IMR-90 (cell line): ENCODE measurements at regions not wholly inside any gene's neighbourhood (a gene's known extent, or its start where the extent isn't known, plus 50 kb on each side); places are given as distances from the start of the nearest gene placed in this dataset.

ENCODE experiments used
- ATAC-seq: fragments of 200-7000 bp; cut with Tn5 transposase; 2 replicates; pipeline ENCODE4 v1.9.1; 2020; ENCODE audit warnings: low read depth, mild to moderate bottlenecking, moderate library complexity
- BruUV-seq: library from RNA; stranded (reverse); fragments of 400-500 nt; replicated peaks from 2 replicates; lab custom pipeline; 2021; lab: Mats Ljungman, UMichigan
- CTCF ChIA-PET: fragments of 300-600 bp; formaldehyde crosslinking; extraction: SDS; loops from one replicate; lab custom pipeline; 2021; ENCODE audit warnings: antibody characterized with exemption; lab: Yijun Ruan, JAX
- POLR2A ChIA-PET: fragments of 300-600 bp; sonication (Branson Sonifier 250); formaldehyde crosslinking; loops from one replicate; lab custom pipeline; 2022; ENCODE audit warnings: antibody characterized with exemption; ENCODE audit not compliant: unreplicated experiment; lab: Charles Lee
- DNase-seq: peaks from one replicate; pipeline ENCODE4 v3.0.0; 2013
- H2AFZ ChIP-seq: replicated peaks from 2 replicates; pipeline ENCODE3; 2013; ENCODE audit warnings: low read length, mild to moderate bottlenecking; ENCODE audit not compliant: poor library complexity
- H2AK5ac ChIP-seq: 2 replicates; pipeline ENCODE4 v1.6.1; 2013; ENCODE audit warnings: low read depth, low read length, inconsistent platforms
- H2AK9ac ChIP-seq: replicated peaks from 2 replicates; pipeline ENCODE3; 2013; ENCODE audit warnings: mild to moderate bottlenecking, low read depth, low read length, moderate library complexity; ENCODE audit not compliant: poor library complexity
- H2BK120ac ChIP-seq: 2 replicates; pipeline ENCODE4 v1.6.1; 2013; ENCODE audit warnings: low read depth, low read length, inconsistent platforms
- H2BK15ac ChIP-seq: 3 replicates; pipeline ENCODE4 v1.6.1; 2013; ENCODE audit warnings: low read depth, low read length, inconsistent platforms
- H2BK20ac ChIP-seq: 2 replicates; pipeline ENCODE4 v1.6.1; 2013; ENCODE audit warnings: low read depth, mild to moderate bottlenecking, inconsistent platforms, low read length, moderate library complexity
- H2BK5ac ChIP-seq: 2 replicates; pipeline ENCODE4 v1.6.1; 2013; ENCODE audit warnings: mild to moderate bottlenecking, low read depth, low read length, inconsistent platforms; ENCODE audit not compliant: poor library complexity, severe bottlenecking
- H3K14ac ChIP-seq: replicated peaks from 2 replicates; pipeline ENCODE4 v1.6.1; 2013; ENCODE audit warnings: low read depth, low read length, inconsistent platforms
- H3K18ac ChIP-seq: 2 replicates; pipeline ENCODE4 v1.6.1; 2013; ENCODE audit warnings: low read depth, low read length, control low read depth
- H3K23ac ChIP-seq: 2 replicates; pipeline ENCODE4 v1.6.1; 2013; ENCODE audit warnings: low read depth, low read length, inconsistent platforms
- H3K27ac ChIP-seq: 2 replicates; pipeline ENCODE4 v1.5.1; 2013; ENCODE audit warnings: mild to moderate bottlenecking, control low read depth, low read length; ENCODE audit not compliant: insufficient read depth
- H3K27me3 ChIP-seq: 2 replicates; pipeline ENCODE4 v1.6.1; 2013; ENCODE audit warnings: low read length; ENCODE audit not compliant: control insufficient read depth, insufficient read depth
- H3K36me3 ChIP-seq: 2 replicates; pipeline ENCODE4 v1.6.1; 2013; ENCODE audit warnings: low read length, mixed read lengths; ENCODE audit not compliant: control insufficient read depth, insufficient read depth
- H3K4ac ChIP-seq: 2 replicates; pipeline ENCODE4 v1.6.1; 2013; ENCODE audit warnings: low read depth, low read length, inconsistent platforms
- H3K4me1 ChIP-seq: 2 replicates; pipeline ENCODE4 v1.6.1; 2013; ENCODE audit warnings: low read length, mixed read lengths; ENCODE audit not compliant: control insufficient read depth, insufficient read depth
- H3K4me2 ChIP-seq: 2 replicates; pipeline ENCODE4 v1.6.1; 2013; ENCODE audit warnings: low read depth, mild to moderate bottlenecking, control low read depth, low read length, moderate library complexity
- H3K4me3 ChIP-seq: 2 replicates; pipeline ENCODE4 v1.5.1; 2013; ENCODE audit warnings: low read depth, mild to moderate bottlenecking, control low read depth, low read length, moderate library complexity; ENCODE audit not compliant: insufficient read depth
- H3K56ac ChIP-seq: 2 replicates; pipeline ENCODE4 v1.6.1; 2013; ENCODE audit warnings: low read length, inconsistent platforms; ENCODE audit not compliant: insufficient read depth; ENCODE audit errors: extremely low read depth
- H3K79me1 ChIP-seq, 2 experiments: 2 replicates each; pipeline ENCODE4 v1.6.1; 2013; ENCODE audit warnings: low read length in 2 of 2, inconsistent platforms in 1 of 2, low read depth in 1 of 2
- H3K9ac ChIP-seq: 2 replicates; pipeline ENCODE4 v1.6.1; 2013; ENCODE audit warnings: low read depth, low read length, control low read depth
- H3K9me1 ChIP-seq: 2 replicates; pipeline ENCODE4 v1.6.1; 2013; ENCODE audit warnings: low read length, inconsistent platforms; ENCODE audit not compliant: insufficient read depth
- H3K9me3 ChIP-seq: 2 replicates; pipeline ENCODE4 v1.6.1; 2013; ENCODE audit warnings: low read length; ENCODE audit not compliant: control insufficient read depth, insufficient read depth
- H4K20me1 ChIP-seq: 2 replicates; pipeline ENCODE4 v1.6.1; 2013; ENCODE audit warnings: low read length, inconsistent platforms; ENCODE audit not compliant: insufficient read depth
- H4K5ac ChIP-seq: 2 replicates; pipeline ENCODE4 v1.6.1; 2013; ENCODE audit warnings: mild to moderate bottlenecking, low read depth, low read length, control low read depth
- H4K8ac ChIP-seq, 2 experiments: 2 replicates each; pipeline ENCODE4 v1.6.1; 2013; ENCODE audit warnings: low read depth in 2 of 2, low read length in 2 of 2, control low read depth in 1 of 2, inconsistent platforms in 1 of 2
- H4K91ac ChIP-seq: 2 replicates; pipeline ENCODE4 v1.6.1; 2013; ENCODE audit warnings: low read depth, low read length, inconsistent platforms; ENCODE audit not compliant: insufficient read depth
- BHLHE40 ChIP-seq: fragments of 150-350 bp; IDR thresholded peaks from 2 replicates; pipeline ENCODE4 v1.6.1; 2016; ENCODE audit warnings: mild to moderate bottlenecking, low read depth, low read length
- CEBPB ChIP-seq: IDR thresholded peaks from 2 replicates; pipeline ENCODE4 v1.6.1; 2012; ENCODE audit warnings: low read depth, low read length, improper control_type of control experiment
- CHD1 ChIP-seq: IDR thresholded peaks from 2 replicates; pipeline ENCODE4 v1.6.1; 2012; ENCODE audit warnings: low read depth, low read length, improper control_type of control experiment
- MAFK ChIP-seq: IDR thresholded peaks from 2 replicates; pipeline ENCODE4 v1.6.1; 2012; ENCODE audit warnings: low read depth, low read length, improper control_type of control experiment
- MAZ ChIP-seq: IDR thresholded peaks from 2 replicates; pipeline ENCODE4 v1.6.1; 2012; ENCODE audit warnings: low read depth, mild to moderate bottlenecking, low read length, improper control_type of control experiment, moderate library complexity, borderline replicate concordance
- MXI1 ChIP-seq: IDR thresholded peaks from 2 replicates; pipeline ENCODE4 v1.6.1; 2012; ENCODE audit warnings: low read depth, mild to moderate bottlenecking, low read length, moderate library complexity, borderline replicate concordance
- NFE2L2 ChIP-seq: fragments of 150-350 bp; IDR thresholded peaks from 2 replicates; pipeline ENCODE4 v1.6.1; 2016; ENCODE audit warnings: low read depth, mild to moderate bottlenecking, low read length
- POLR2A ChIP-seq: IDR thresholded peaks from 2 replicates; pipeline ENCODE4 v1.6.1; 2012; ENCODE audit warnings: mild to moderate bottlenecking, low read depth, low read length
- RAD21 ChIP-seq: IDR thresholded peaks from 2 replicates; pipeline ENCODE4 v1.6.1; 2012; ENCODE audit warnings: low read length, improper control_type of control experiment
- RCOR1 ChIP-seq: IDR thresholded peaks from 2 replicates; pipeline ENCODE4 v1.6.1; 2012; ENCODE audit warnings: mild to moderate bottlenecking, low read length, improper control_type of control experiment; ENCODE audit not compliant: insufficient replicate concordance
- RFX5 ChIP-seq: IDR thresholded peaks from 2 replicates; pipeline ENCODE4 v1.8.0; 2012; ENCODE audit warnings: low read depth, mild to moderate bottlenecking, low read length, moderate library complexity
- SMC3 ChIP-seq: fragments of 150-350 bp; IDR thresholded peaks from 2 replicates; pipeline ENCODE4 v1.6.1; 2016; ENCODE audit warnings: low read depth, mild to moderate bottlenecking, antibody characterized with exemption, low read length, moderate library complexity
- WGBS, 2 experiments: methylation state at CpG; one replicate each; pipeline versions ENCODE4 v1.1.5 to v1.1.7; 2013; ENCODE audit warnings: missing lambda C conversion rate in 2 of 2; ENCODE audit not compliant: insufficient read length in 1 of 2; ENCODE audit errors: extremely low coverage in 2 of 2; 5-methylcytosine and 5-hydroxymethylcytosine counted together
- dilution Hi-C: fragments of 300-500 bp; cut with HindIII; formaldehyde crosslinking; loops from one replicate; pipeline ENCODE4 v1.14.3; 2018; ENCODE audit warnings: low sequenced_read_pairs; ENCODE audit not compliant: unreplicated experiment
- in situ Hi-C: fragments of 300-500 bp; cut with MboI; formaldehyde crosslinking; loops from 3 replicates; pipeline ENCODE4 v1.14.3; 2019; ENCODE audit warnings: low sequenced_read_pairs, inconsistent platforms, mixed read lengths
- intact Hi-C: fragments of 100-400 bp; cut with micrococcal nuclease; formaldehyde crosslinking; loops from 2 replicates; pipeline ENCODE4 v1.10.0; 2022
- TF ChIP-seq, protein P1 (sequence below): conservative IDR thresholded peaks from 2 replicates; pipeline ENCODE4 v1.5.1; 2012; ENCODE audit warnings: mild to moderate bottlenecking, low read depth, low read length, improper control_type of control experiment
- TF ChIP-seq, protein P2 (sequence below): fragments of 150-350 bp; IDR thresholded peaks from 2 replicates; pipeline ENCODE4 v1.6.1; 2016; ENCODE audit warnings: low read depth, mild to moderate bottlenecking, low read length, moderate library complexity, borderline replicate concordance
- TF ChIP-seq, protein P3 (sequence below): fragments of 150-350 bp; IDR thresholded peaks from 2 replicates; pipeline ENCODE4 v1.6.1; 2017; ENCODE audit warnings: mild to moderate bottlenecking, antibody characterized with exemption, low read length, low read depth

- H3K56ac ChIP-seq = no peak overlapping the region
- in situ Hi-C loops = no loop called here
- no peaks in the 10 kb centered on the region for H4K20me1 ChIP-seq
- H3K14ac ChIP-seq = no peak overlapping the region
- no peak overlapping the region for H3K27ac ChIP-seq
- TF ChIP-seq RAD21 = no peak
- TF ChIP-seq CHD1 = no peak
- TF ChIP-seq POLR2A = no peak
- TF ChIP-seq BHLHE40 = no peak
- no peak for TF ChIP-seq MAZ
- TF ChIP-seq, protein P1, sequence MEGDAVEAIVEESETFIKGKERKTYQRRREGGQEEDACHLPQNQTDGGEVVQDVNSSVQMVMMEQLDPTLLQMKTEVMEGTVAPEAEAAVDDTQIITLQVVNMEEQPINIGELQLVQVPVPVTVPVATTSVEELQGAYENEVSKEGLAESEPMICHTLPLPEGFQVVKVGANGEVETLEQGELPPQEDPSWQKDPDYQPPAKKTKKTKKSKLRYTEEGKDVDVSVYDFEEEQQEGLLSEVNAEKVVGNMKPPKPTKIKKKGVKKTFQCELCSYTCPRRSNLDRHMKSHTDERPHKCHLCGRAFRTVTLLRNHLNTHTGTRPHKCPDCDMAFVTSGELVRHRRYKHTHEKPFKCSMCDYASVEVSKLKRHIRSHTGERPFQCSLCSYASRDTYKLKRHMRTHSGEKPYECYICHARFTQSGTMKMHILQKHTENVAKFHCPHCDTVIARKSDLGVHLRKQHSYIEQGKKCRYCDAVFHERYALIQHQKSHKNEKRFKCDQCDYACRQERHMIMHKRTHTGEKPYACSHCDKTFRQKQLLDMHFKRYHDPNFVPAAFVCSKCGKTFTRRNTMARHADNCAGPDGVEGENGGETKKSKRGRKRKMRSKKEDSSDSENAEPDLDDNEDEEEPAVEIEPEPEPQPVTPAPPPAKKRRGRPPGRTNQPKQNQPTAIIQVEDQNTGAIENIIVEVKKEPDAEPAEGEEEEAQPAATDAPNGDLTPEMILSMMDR = no peak
- TF ChIP-seq MAFK = no peak
- no peak for TF ChIP-seq RCOR1
- no peak for TF ChIP-seq RFX5
- TF ChIP-seq SMC3 = no peak
- TF ChIP-seq NFE2L2 = no peak
- no peak for TF ChIP-seq MXI1
- TF ChIP-seq CEBPB = no peak
- TF ChIP-seq, protein P2, sequence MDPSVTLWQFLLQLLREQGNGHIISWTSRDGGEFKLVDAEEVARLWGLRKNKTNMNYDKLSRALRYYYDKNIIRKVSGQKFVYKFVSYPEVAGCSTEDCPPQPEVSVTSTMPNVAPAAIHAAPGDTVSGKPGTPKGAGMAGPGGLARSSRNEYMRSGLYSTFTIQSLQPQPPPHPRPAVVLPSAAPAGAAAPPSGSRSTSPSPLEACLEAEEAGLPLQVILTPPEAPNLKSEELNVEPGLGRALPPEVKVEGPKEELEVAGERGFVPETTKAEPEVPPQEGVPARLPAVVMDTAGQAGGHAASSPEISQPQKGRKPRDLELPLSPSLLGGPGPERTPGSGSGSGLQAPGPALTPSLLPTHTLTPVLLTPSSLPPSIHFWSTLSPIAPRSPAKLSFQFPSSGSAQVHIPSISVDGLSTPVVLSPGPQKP = no peak
- TF ChIP-seq, protein P3, sequence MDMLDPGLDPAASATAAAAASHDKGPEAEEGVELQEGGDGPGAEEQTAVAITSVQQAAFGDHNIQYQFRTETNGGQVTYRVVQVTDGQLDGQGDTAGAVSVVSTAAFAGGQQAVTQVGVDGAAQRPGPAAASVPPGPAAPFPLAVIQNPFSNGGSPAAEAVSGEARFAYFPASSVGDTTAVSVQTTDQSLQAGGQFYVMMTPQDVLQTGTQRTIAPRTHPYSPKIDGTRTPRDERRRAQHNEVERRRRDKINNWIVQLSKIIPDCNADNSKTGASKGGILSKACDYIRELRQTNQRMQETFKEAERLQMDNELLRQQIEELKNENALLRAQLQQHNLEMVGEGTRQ = no peak
- no peak overlapping the region for H3K4me3 ChIP-seq
- no peaks in the 10 kb centered on the region for H3K79me1 ChIP-seq
- H2BK120ac ChIP-seq = no peak overlapping the region
- no peak overlapping the region for H3K4ac ChIP-seq
- intact Hi-C loops = no loop called here
- H3K23ac ChIP-seq = no peak overlapping the region
- H4K91ac ChIP-seq = no peak overlapping the region
- H3K9me1 ChIP-seq = no peaks in the 10 kb centered on the region
- no peaks in the 10 kb centered on the region for H3K27me3 ChIP-seq
- no peak overlapping the region for H2AK9ac ChIP-seq
- DNase-seq (no peak), ATAC-seq (no peak)
- H2BK5ac ChIP-seq = no peak overlapping the region
- H3K36me3 ChIP-seq = no peaks in the 10 kb centered on the region
- no peak overlapping the region for H2BK20ac ChIP-seq
- H3K4me1 ChIP-seq = no peaks in the 10 kb centered on the region
- H2AFZ ChIP-seq = no peak overlapping the region
- H3K18ac ChIP-seq = no peak overlapping the region
- dilution Hi-C loops = no loop called here
- H4K8ac ChIP-seq = no peak overlapping the region
- BruUV-seq = no TSS peak
- CTCF ChIA-PET = no interaction called here
- H3K4me2 ChIP-seq = no peak overlapping the region
- H2BK15ac ChIP-seq = no peak overlapping the region
- H3K9me3 ChIP-seq = no peaks in the 10 kb centered on the region
- no peak overlapping the region for H3K9ac ChIP-seq
- H2AK5ac ChIP-seq = no peak overlapping the region
- no CpG with 5 or more reads among the region's 2 CpGs for WGBS, 2 experiments
- POLR2A ChIA-PET = no interaction called here
- no peak overlapping the region for H4K5ac ChIP-seq
Observed at GRCh38 chr6:93858213-93858612, 438.9 kb upstream of the EPHA7 start.
